HCT116 (cell line): ENCODE measurements at regions not wholly inside any gene's neighbourhood (a gene's known extent, or its start where the extent isn't known, plus 50 kb on each side); places are given as distances from the start of the nearest gene placed in this dataset.

Source experiments
- ELF1 ChIP-seq: IDR thresholded peaks from 2 replicates; pipeline ENCODE4 v1.6.1; 2012; ENCODE audit warnings: low read depth, borderline replicate concordance
- POLR2AphosphoS5 ChIP-seq: IDR thresholded peaks from 2 replicates; pipeline ENCODE4 v1.6.1; 2011; ENCODE audit warnings: mild to moderate bottlenecking, low read depth, low read length, moderate library complexity
- TF ChIP-seq, protein P1 (sequence below), 3 experiments: fragments of 200-600 bp in 1 of 3; sonication (generic) in 1 of 3; IDR thresholded peaks in 2 of 3; conservative IDR thresholded peaks in 1 of 3; 2 replicates each; pipeline ENCODE4 v1.5.1; 2012 to 2017; ENCODE audit warnings: low read depth in 2 of 3, low read length in 2 of 3, antibody characterized with exemption in 1 of 3, borderline replicate concordance in 1 of 3, control low read depth in 1 of 3, mild to moderate bottlenecking in 1 of 3, mixed read lengths in 1 of 3, mixed run types in 1 of 3, moderate library complexity in 1 of 3; ENCODE audit not compliant: insufficient read depth in 1 of 3
- TF ChIP-seq, protein P2 (sequence below): IDR thresholded peaks from 2 replicates; pipeline ENCODE4 v1.6.1; 2012; ENCODE audit warnings: low read depth
- TF ChIP-seq, protein P3 (sequence below): IDR thresholded peaks from 2 replicates; pipeline ENCODE4 v1.6.1; 2012

DNA sequence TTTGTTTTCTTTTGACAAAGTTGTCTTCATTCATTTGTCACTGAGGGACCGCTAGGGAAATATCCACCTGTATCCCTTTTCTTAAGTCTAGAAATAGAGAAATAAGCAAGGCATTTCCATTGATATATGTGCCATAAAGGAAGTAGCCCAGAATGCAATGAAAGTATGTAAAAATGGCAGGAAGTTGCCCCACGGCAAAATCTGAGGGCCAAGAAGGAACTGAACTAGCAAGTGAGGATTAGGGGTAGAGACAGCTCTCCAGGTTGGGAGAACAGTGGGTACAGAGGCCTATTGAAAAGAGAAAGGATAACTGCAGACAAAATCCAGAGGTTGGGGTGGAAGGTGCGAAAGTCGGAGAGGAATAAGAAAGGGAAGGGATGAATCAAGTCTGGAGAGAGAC is 56.6 kb upstream of the TOMM7 start:
- TF ChIP-seq ELF1, result no peak
- TF ChIP-seq, protein P1, sequence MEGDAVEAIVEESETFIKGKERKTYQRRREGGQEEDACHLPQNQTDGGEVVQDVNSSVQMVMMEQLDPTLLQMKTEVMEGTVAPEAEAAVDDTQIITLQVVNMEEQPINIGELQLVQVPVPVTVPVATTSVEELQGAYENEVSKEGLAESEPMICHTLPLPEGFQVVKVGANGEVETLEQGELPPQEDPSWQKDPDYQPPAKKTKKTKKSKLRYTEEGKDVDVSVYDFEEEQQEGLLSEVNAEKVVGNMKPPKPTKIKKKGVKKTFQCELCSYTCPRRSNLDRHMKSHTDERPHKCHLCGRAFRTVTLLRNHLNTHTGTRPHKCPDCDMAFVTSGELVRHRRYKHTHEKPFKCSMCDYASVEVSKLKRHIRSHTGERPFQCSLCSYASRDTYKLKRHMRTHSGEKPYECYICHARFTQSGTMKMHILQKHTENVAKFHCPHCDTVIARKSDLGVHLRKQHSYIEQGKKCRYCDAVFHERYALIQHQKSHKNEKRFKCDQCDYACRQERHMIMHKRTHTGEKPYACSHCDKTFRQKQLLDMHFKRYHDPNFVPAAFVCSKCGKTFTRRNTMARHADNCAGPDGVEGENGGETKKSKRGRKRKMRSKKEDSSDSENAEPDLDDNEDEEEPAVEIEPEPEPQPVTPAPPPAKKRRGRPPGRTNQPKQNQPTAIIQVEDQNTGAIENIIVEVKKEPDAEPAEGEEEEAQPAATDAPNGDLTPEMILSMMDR (IDR thresholded peaks at IDR 0.05 in 2 of 3, conservative IDR thresholded peaks at IDR 0.05 in 1 of 3; ENCODE audit: borderline replicate concordance in 1 of 3, insufficient read depth in 1 of 3, low read depth in 2 of 3, low read length in 2 of 3), result no peak
- no peak for TF ChIP-seq POLR2AphosphoS5
- TF ChIP-seq, protein P2, sequence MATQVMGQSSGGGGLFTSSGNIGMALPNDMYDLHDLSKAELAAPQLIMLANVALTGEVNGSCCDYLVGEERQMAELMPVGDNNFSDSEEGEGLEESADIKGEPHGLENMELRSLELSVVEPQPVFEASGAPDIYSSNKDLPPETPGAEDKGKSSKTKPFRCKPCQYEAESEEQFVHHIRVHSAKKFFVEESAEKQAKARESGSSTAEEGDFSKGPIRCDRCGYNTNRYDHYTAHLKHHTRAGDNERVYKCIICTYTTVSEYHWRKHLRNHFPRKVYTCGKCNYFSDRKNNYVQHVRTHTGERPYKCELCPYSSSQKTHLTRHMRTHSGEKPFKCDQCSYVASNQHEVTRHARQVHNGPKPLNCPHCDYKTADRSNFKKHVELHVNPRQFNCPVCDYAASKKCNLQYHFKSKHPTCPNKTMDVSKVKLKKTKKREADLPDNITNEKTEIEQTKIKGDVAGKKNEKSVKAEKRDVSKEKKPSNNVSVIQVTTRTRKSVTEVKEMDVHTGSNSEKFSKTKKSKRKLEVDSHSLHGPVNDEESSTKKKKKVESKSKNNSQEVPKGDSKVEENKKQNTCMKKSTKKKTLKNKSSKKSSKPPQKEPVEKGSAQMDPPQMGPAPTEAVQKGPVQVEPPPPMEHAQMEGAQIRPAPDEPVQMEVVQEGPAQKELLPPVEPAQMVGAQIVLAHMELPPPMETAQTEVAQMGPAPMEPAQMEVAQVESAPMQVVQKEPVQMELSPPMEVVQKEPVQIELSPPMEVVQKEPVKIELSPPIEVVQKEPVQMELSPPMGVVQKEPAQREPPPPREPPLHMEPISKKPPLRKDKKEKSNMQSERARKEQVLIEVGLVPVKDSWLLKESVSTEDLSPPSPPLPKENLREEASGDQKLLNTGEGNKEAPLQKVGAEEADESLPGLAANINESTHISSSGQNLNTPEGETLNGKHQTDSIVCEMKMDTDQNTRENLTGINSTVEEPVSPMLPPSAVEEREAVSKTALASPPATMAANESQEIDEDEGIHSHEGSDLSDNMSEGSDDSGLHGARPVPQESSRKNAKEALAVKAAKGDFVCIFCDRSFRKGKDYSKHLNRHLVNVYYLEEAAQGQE, result no peak
- TF ChIP-seq, protein P3, sequence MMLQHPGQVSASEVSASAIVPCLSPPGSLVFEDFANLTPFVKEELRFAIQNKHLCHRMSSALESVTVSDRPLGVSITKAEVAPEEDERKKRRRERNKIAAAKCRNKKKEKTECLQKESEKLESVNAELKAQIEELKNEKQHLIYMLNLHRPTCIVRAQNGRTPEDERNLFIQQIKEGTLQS, result no peak
